NT2/D1 (cell line): ENCODE measurements at regions not wholly inside any gene's neighbourhood (a gene's known extent, or its start where the extent isn't known, plus 50 kb on each side); places are given as distances from the start of the nearest gene placed in this dataset.

Source experiments
- SUZ12 ChIP-seq: IDR thresholded peaks from 2 replicates; pipeline ENCODE4 v1.6.1; 2011; ENCODE audit not compliant: insufficient read length, insufficient read depth; ENCODE audit errors: extremely low read depth
- YY1 ChIP-seq: IDR thresholded peaks from 2 replicates; pipeline ENCODE4 v1.6.1; 2011; ENCODE audit not compliant: insufficient read length, insufficient read depth
- ZNF274 ChIP-seq: IDR thresholded peaks from 2 replicates; pipeline ENCODE4 v1.6.1; 2011; ENCODE audit warnings: mild to moderate bottlenecking, low read depth, low read length

DNA sequence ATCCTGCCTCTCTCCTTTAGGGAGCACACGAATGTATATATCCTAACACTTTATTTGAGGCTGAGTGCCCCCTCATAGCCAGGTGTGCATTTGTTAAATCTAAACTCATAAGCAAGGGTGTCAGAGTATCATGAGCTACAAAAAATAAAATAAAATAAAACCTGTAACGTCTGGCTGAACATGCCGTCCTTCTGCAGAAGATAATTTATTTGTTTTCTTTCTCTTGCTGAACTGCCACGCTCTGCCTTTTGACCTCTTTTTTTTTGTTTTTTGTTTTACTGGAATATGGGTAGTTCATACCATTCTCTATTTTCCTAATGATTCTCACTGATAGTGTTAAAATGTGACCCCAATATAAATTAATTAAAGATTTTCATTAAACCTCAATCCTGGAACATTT is 117.7 kb upstream of the MPDZ start:
- TF ChIP-seq ZNF274 (no peak), YY1 (no peak), SUZ12 (no peak)
